PC-9 (cell line): ENCODE measurements at regions not wholly inside any gene's neighbourhood (a gene's known extent, or its start where the extent isn't known, plus 50 kb on each side); places are given as distances from the start of the nearest gene placed in this dataset.

Source experiments
- BruUV-seq: library from RNA; stranded (reverse); fragments of 400-500 nt; replicated peaks from 2 replicates; lab custom pipeline; 2021; lab: Mats Ljungman, UMichigan
- CTCF ChIA-PET: fragments of 300-600 bp; sonication (Branson Sonifier 250); formaldehyde crosslinking; loops from one replicate; lab custom pipeline; 2022; ENCODE audit warnings: antibody characterized with exemption; lab: Charles Lee
- POLR2A ChIA-PET: fragments of 300-600 bp; sonication (Branson Sonifier 250); formaldehyde crosslinking; loops from one replicate; lab custom pipeline; 2022; ENCODE audit warnings: antibody characterized with exemption; ENCODE audit not compliant: unreplicated experiment; lab: Charles Lee
- DNase-seq, 2 experiments: peaks; one replicate each; pipeline versions ENCODE4 v3.0.0 to v3.0.0-alpha.2; 2015 to 2022; ENCODE audit warnings: mixed read lengths in 1 of 2
- H2AFZ ChIP-seq: fragments of 200-600 bp; sonication (generic); 2 replicates; pipeline ENCODE4 v1.8.1; 2017; ENCODE audit warnings: antibody characterized with exemption
- H3F3A ChIP-seq: fragments of 200-600 bp; sonication (generic); 2 replicates; pipeline ENCODE4 v1.8.1; 2017; ENCODE audit warnings: antibody characterized with exemption, mild to moderate bottlenecking, low read depth; ENCODE audit not compliant: insufficient read depth
- H3K27ac ChIP-seq: fragments of 200-600 bp; sonication (generic); 2 replicates; pipeline ENCODE4 v1.6.1; 2016; ENCODE audit warnings: mixed run types
- H3K27me3 ChIP-seq: fragments of 200-600 bp; sonication (generic); 2 replicates; pipeline ENCODE4 v1.6.1; 2016; ENCODE audit warnings: low read depth, mixed run types; ENCODE audit not compliant: insufficient read depth
- H3K36me3 ChIP-seq: fragments of 200-600 bp; sonication (generic); 2 replicates; pipeline ENCODE4 v1.6.1; 2016; ENCODE audit warnings: low read depth, mixed run types
- H3K4me1 ChIP-seq: fragments of 200-600 bp; sonication (generic); replicated peaks from 2 replicates; pipeline ENCODE4 v1.6.1; 2016; ENCODE audit warnings: mixed run types; ENCODE audit not compliant: insufficient read depth
- H3K4me2 ChIP-seq: fragments of 200-600 bp; sonication (generic); 2 replicates; pipeline ENCODE4 v1.6.1; 2017; ENCODE audit warnings: mixed run types
- H3K4me3 ChIP-seq: fragments of 200-600 bp; sonication (generic); 2 replicates; pipeline ENCODE4 v1.6.1; 2016; ENCODE audit warnings: mixed run types
- H3K79me2 ChIP-seq: fragments of 200-600 bp; sonication (generic); 2 replicates; pipeline ENCODE4 v1.6.1; 2017; ENCODE audit warnings: low read depth, mixed run types
- H3K9me2 ChIP-seq: fragments of 200-600 bp; sonication (generic); 2 replicates; pipeline ENCODE4 v1.8.1; 2017; ENCODE audit warnings: mild to moderate bottlenecking; ENCODE audit not compliant: insufficient read depth
- H3K9me3 ChIP-seq: fragments of 200-600 bp; sonication (generic); 2 replicates; pipeline ENCODE4 v1.8.1; 2016; ENCODE audit warnings: low read depth; ENCODE audit not compliant: insufficient read depth
- H4K20me1 ChIP-seq: fragments of 200-600 bp; sonication (generic); 2 replicates; pipeline ENCODE4 v1.8.1; 2017; ENCODE audit not compliant: insufficient read depth
- CTCF ChIP-seq: fragments of 200-600 bp; sonication (generic); conservative IDR thresholded peaks from 2 replicates; pipeline ENCODE4 v1.6.1; 2017; ENCODE audit warnings: mixed run types, antibody characterized with exemption, mild to moderate bottlenecking, moderate library complexity
- EZH2 ChIP-seq: fragments of 200-600 bp; sonication (generic); IDR thresholded peaks from 2 replicates; pipeline ENCODE4 v1.8.0; 2017; ENCODE audit warnings: antibody characterized with exemption, low read depth
- intact Hi-C: fragments of 100-400 bp; cut with micrococcal nuclease; formaldehyde crosslinking; loops from one replicate; pipeline ENCODE4 v1.10.0; 2022; ENCODE audit not compliant: unreplicated experiment

GRCh38 chrX:106415276-106415895 lies 196.4 kb upstream of the RADX start:
- Histone ChIP-seq H3K79me2 (no peaks in the 10 kb centered on the region), H2AFZ (no peak overlapping the region), H3K4me1 (no peaks in the 10 kb centered on the region), H3K27me3 (no peaks in the 10 kb centered on the region), H3K4me2 (no peak overlapping the region), H3K9me2 (no peaks in the 10 kb centered on the region), H3K27ac (no peak overlapping the region), H3F3A (no peaks in the 10 kb centered on the region), H3K9me3 (no peaks in the 10 kb centered on the region), H3K36me3 (no peaks in the 10 kb centered on the region), H4K20me1 (no peaks in the 10 kb centered on the region), H3K4me3 (no peak overlapping the region)
- POLR2A ChIA-PET = no interaction called here
- TF ChIP-seq EZH2 (no peak), CTCF (peak; percentile 76)
- DNase-seq = peak in 1 of 2 experiments; percentile 6
- CTCF ChIA-PET = no interaction called here
- BruUV-seq = no TSS peak
- intact Hi-C loops = loop anchor here (10.0 kb wide), 1 partner anchor 379 kb away; no protein-coding TSS in a partner anchor

GRCh38 chrX:106436691-106437090 lies 175.1 kb upstream of the RADX start:
- no peak for TF ChIP-seq CTCF
- no peak for TF ChIP-seq EZH2
- H3K4me1 ChIP-seq = no peaks in the 10 kb centered on the region
- no peak for DNase-seq
- no peak overlapping the region for H3K27ac ChIP-seq
- H2AFZ ChIP-seq = no peak overlapping the region
- no peaks in the 10 kb centered on the region for H4K20me1 ChIP-seq
- no TSS peak for BruUV-seq
- intact Hi-C loops = no loop called here
- no peaks in the 10 kb centered on the region for H3K27me3 ChIP-seq
- no peaks in the 10 kb centered on the region for H3K9me2 ChIP-seq
- ChIA-PET CTCF (no interaction called here), POLR2A (no interaction called here)
- H3K4me3 ChIP-seq = no peak overlapping the region
- H3K9me3 ChIP-seq = no peaks in the 10 kb centered on the region
- no peaks in the 10 kb centered on the region for H3K79me2 ChIP-seq
- no peak overlapping the region for H3K4me2 ChIP-seq
- H3K36me3 ChIP-seq = no peaks in the 10 kb centered on the region
- no peaks in the 10 kb centered on the region for H3F3A ChIP-seq

DNA sequence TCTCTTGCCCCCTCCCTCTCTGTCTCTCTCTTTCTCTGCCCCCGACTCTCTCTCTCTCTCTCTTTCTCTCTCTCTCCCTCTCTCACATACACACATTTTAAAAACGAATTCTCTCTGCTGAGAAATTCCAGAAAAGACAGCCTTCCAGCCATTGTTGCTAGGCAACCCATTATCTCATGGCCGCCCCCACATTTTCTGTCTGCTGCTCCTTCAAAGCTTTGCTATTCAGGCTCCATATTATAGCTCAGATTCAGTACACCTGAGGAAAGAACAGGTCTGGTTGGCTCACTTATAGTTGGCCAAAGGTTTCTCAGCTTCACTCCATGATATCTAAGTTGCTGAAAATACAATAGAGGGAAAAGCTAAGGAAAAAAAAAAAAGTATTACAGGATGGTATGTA lies 174.4 kb upstream of the RADX start:
- BruUV-seq = no TSS peak

More for the DNA sequence above, 174.4 kb upstream of the RADX start:
- Histone ChIP-seq H3K9me3 (no peaks in the 10 kb centered on the region), H3K4me1 (no peaks in the 10 kb centered on the region), H4K20me1 (no peaks in the 10 kb centered on the region), H3K4me3 (no peak overlapping the region), H3K4me2 (no peak overlapping the region), H3K36me3 (no peaks in the 10 kb centered on the region), H3K27me3 (no peaks in the 10 kb centered on the region), H2AFZ (no peak overlapping the region), H3K27ac (no peak overlapping the region), H3F3A (no peaks in the 10 kb centered on the region), H3K79me2 (no peaks in the 10 kb centered on the region), H3K9me2 (no peaks in the 10 kb centered on the region)
- intact Hi-C loops = no loop called here
- TF ChIP-seq CTCF (no peak), EZH2 (no peak)
- no peak for DNase-seq
- POLR2A ChIA-PET = no interaction called here
- CTCF ChIA-PET = no interaction called here
